Right lobe of liver (tissue), 4 donors: ENCODE measurements at regions not wholly inside any gene's neighbourhood (a gene's known extent, or its start where the extent isn't known, plus 50 kb on each side); places are given as distances from the start of the nearest gene placed in this dataset.

Experiments used
- POLR2A ChIP-seq: fragments of 450-650 bp; IDR thresholded peaks from one replicate; pipeline ENCODE4 v1.6.1; 2017; ENCODE audit warnings: antibody characterized with exemption, mild to moderate bottlenecking
- TF ChIP-seq, protein P1 (sequence below), 4 donors: fragments of 200-600 bp in 3 of 4; fragments of 450-650 bp in 1 of 4; IDR thresholded peaks; one replicate each; pipeline versions ENCODE4 v1.5.1 to v1.8.0; 2016 to 2022; ENCODE audit warnings: antibody characterized with exemption in 4 of 4, mild to moderate bottlenecking in 2 of 4
- donor health status: DM: no; HTN: no; CAD: no.
- donor health status: DM: no; HTN: no; CAD: no.
- donor health status: DM: no; HTN: yes; CAD: no.

GRCh38 chr2:143930891-143931290 lies 589.0 kb downstream of the ZEB2 start:
- TF ChIP-seq, protein P1, sequence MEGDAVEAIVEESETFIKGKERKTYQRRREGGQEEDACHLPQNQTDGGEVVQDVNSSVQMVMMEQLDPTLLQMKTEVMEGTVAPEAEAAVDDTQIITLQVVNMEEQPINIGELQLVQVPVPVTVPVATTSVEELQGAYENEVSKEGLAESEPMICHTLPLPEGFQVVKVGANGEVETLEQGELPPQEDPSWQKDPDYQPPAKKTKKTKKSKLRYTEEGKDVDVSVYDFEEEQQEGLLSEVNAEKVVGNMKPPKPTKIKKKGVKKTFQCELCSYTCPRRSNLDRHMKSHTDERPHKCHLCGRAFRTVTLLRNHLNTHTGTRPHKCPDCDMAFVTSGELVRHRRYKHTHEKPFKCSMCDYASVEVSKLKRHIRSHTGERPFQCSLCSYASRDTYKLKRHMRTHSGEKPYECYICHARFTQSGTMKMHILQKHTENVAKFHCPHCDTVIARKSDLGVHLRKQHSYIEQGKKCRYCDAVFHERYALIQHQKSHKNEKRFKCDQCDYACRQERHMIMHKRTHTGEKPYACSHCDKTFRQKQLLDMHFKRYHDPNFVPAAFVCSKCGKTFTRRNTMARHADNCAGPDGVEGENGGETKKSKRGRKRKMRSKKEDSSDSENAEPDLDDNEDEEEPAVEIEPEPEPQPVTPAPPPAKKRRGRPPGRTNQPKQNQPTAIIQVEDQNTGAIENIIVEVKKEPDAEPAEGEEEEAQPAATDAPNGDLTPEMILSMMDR (IDR thresholded peaks at IDR 0.05) = no peak
- TF ChIP-seq POLR2A = no peak
